ENCODE measurements at regions not wholly inside any gene's neighbourhood (a gene's known extent, or its start where the extent isn't known, plus 50 kb on each side); places are given as distances from the start of the nearest gene placed in this dataset.

DNA sequence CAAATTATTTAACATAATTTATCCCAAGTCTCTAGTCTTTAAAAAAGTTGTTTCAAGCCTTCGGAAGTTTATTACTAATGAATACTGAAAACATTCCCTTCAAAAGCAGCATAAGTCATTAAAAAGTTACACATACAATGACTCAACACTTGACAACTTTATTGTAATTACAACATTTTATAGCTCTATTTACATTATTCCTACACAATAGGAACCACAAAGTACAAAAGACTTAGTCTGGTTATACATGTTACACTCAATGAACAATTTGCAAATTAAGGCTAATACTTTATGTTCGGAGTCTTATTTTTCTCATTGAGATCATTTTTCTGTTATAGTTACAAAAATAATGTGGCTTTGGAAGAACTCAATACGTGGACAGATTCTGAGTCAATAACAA, 114.4 kb upstream of the POF1B start:
- TF ChIP-seq TCF12 (IDR thresholded peaks at IDR 0.05; ENCODE audit: low read depth, low read length) = no peak
- no peak for TF ChIP-seq CTCF (IDR thresholded peaks at IDR 0.05; ENCODE audit: control extremely low read depth in 1 of 3, insufficient read depth in 1 of 3, low read depth in 1 of 3, low read length in 3 of 3)
- TF ChIP-seq HDAC2 (IDR thresholded peaks at IDR 0.05; ENCODE audit: borderline replicate concordance in 1 of 2, low read depth in 2 of 2, low read length in 2 of 2) = no peak
- no peak for TF ChIP-seq RAD21 (IDR thresholded peaks at IDR 0.05 in 1 of 2, conservative IDR thresholded peaks at IDR 0.05 in 1 of 2; ENCODE audit: low read depth in 2 of 2, low read length in 2 of 2)
- TF ChIP-seq RFX5 (IDR thresholded peaks at IDR 0.05; ENCODE audit: borderline replicate concordance, low read depth, low read length) = no peak
- TF ChIP-seq CHD1 (IDR thresholded peaks at IDR 0.05; ENCODE audit: low read depth, low read length) = no peak
- no peak for TF ChIP-seq POLR2AphosphoS5 (IDR thresholded peaks at IDR 0.05; ENCODE audit: low read depth, low read length)
- TF ChIP-seq POLR2A (IDR thresholded peaks at IDR 0.05; ENCODE audit: control extremely low read depth in 1 of 2, low read depth in 2 of 2, low read length in 2 of 2) = no peak
